ENCODE measurements at regions not wholly inside any gene's neighbourhood (a gene's known extent, or its start where the extent isn't known, plus 50 kb on each side); places are given as distances from the start of the nearest gene placed in this dataset.

DNA sequence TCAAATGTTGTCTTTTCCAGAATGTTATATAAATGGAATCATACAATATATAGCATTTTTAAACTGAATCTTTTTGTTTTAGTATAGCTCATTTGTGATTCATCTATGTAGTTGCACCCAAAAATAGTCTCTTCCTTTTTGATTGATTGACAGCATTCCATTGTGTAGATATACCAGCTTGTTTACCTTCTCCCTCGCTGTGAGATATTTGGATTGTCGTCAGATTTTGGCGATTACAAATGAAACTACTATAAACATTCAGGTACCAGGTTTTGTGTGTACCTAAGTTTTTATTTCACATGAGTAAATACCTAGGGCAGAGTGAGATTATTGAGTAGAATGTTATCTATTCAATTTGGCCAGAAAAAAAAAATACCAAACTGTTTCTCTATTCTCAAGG is 584.7 kb upstream of the SORCS1 start:
- TF ChIP-seq, protein P1, sequence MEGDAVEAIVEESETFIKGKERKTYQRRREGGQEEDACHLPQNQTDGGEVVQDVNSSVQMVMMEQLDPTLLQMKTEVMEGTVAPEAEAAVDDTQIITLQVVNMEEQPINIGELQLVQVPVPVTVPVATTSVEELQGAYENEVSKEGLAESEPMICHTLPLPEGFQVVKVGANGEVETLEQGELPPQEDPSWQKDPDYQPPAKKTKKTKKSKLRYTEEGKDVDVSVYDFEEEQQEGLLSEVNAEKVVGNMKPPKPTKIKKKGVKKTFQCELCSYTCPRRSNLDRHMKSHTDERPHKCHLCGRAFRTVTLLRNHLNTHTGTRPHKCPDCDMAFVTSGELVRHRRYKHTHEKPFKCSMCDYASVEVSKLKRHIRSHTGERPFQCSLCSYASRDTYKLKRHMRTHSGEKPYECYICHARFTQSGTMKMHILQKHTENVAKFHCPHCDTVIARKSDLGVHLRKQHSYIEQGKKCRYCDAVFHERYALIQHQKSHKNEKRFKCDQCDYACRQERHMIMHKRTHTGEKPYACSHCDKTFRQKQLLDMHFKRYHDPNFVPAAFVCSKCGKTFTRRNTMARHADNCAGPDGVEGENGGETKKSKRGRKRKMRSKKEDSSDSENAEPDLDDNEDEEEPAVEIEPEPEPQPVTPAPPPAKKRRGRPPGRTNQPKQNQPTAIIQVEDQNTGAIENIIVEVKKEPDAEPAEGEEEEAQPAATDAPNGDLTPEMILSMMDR (IDR thresholded peaks at IDR 0.05), result no peak
- TF ChIP-seq POLR2A (IDR thresholded peaks at IDR 0.05), result no peak

All from testis (tissue), 2 donors.